ENCODE measurements at regions not wholly inside any gene's neighbourhood (a gene's known extent, or its start where the extent isn't known, plus 50 kb on each side); places are given as distances from the start of the nearest gene placed in this dataset.
"Not testable (repeated sequence)": the region's sequence is repeated elsewhere in the genome, so short reads cannot be mapped to it uniquely, and the experiment has no call there.

GRCh38 chr9:2391509-2392132, 230.0 kb upstream of the VLDLR start:
- H3K36me3 ChIP-seq (ENCODE audit: control insufficient read depth, insufficient read depth, low read length); DNase-seq; H3K9me3 ChIP-seq (ENCODE audit: control insufficient read depth, low read depth, low read length); H3K4me3 ChIP-seq (ENCODE audit: low read length); H3K4me1 ChIP-seq (ENCODE audit: control insufficient read depth, insufficient read depth, low read length); H3K27ac ChIP-seq (ENCODE audit: low read length); H3K27me3 ChIP-seq (ENCODE audit: control insufficient read depth, insufficient read depth, low read length): not testable (repeated sequence)

GRCh38 chr9:2394087-2394741, 227.4 kb upstream of the VLDLR start:
- DNase-seq; H3K27me3 ChIP-seq (ENCODE audit: control insufficient read depth, insufficient read depth, low read length); H3K4me3 ChIP-seq (ENCODE audit: low read length); H3K4me1 ChIP-seq (ENCODE audit: control insufficient read depth, insufficient read depth, low read length); H3K27ac ChIP-seq (ENCODE audit: low read length); H3K36me3 ChIP-seq (ENCODE audit: control insufficient read depth, insufficient read depth, low read length); H3K9me3 ChIP-seq (ENCODE audit: control insufficient read depth, low read depth, low read length): not testable (repeated sequence)

GRCh38 chr9:2395814-2396612, 225.6 kb upstream of the VLDLR start:
- Histone ChIP-seq H3K36me3 (ENCODE audit: control insufficient read depth, insufficient read depth, low read length) (no peaks in the 10 kb centered on the region), H3K27me3 (ENCODE audit: control insufficient read depth, insufficient read depth, low read length) (no peaks in the 10 kb centered on the region), H3K9me3 (ENCODE audit: control insufficient read depth, low read depth, low read length) (no peaks in the 10 kb centered on the region), H3K27ac (ENCODE audit: low read length) (no peak overlapping the region), H3K4me3 (ENCODE audit: low read length) (no peak overlapping the region), H3K4me1 (ENCODE audit: control insufficient read depth, insufficient read depth, low read length) (no peaks in the 10 kb centered on the region)
- DNase-seq = no peak
- WGBS (ENCODE audit: insufficient coverage, low lambda C conversion rate) = no CpG with 5 or more reads among the region's 2 CpGs

- no peaks in the 10 kb centered on the region for H3K4me1 ChIP-seq (ENCODE audit: control insufficient read depth, insufficient read depth, low read length)
- no peaks in the 10 kb centered on the region for H3K9me3 ChIP-seq (ENCODE audit: control insufficient read depth, low read depth, low read length)
- no peaks in the 10 kb centered on the region for H3K27me3 ChIP-seq (ENCODE audit: control insufficient read depth, insufficient read depth, low read length)
- no peaks in the 10 kb centered on the region for H3K36me3 ChIP-seq (ENCODE audit: control insufficient read depth, insufficient read depth, low read length)
- no CpG with 5 or more reads among the region's 1 CpG for WGBS (ENCODE audit: insufficient coverage, low lambda C conversion rate)
- no peak overlapping the region for H3K27ac ChIP-seq (ENCODE audit: low read length)
- DNase-seq = no peak
- no peak overlapping the region for H3K4me3 ChIP-seq (ENCODE audit: low read length)
These were observed 224.8 kb upstream of the VLDLR start for GRCh38 chr9:2396622-2397285.

GRCh38 chr9:2397875-2398274, 223.7 kb upstream of the VLDLR start:
- not testable (repeated sequence) for H3K27me3 ChIP-seq (ENCODE audit: control insufficient read depth, insufficient read depth, low read length); DNase-seq; H3K27ac ChIP-seq (ENCODE audit: low read length); H3K4me1 ChIP-seq (ENCODE audit: control insufficient read depth, insufficient read depth, low read length); H3K9me3 ChIP-seq (ENCODE audit: control insufficient read depth, low read depth, low read length); H3K36me3 ChIP-seq (ENCODE audit: control insufficient read depth, insufficient read depth, low read length); H3K4me3 ChIP-seq (ENCODE audit: low read length)

GRCh38 chr9:2401746-2402145, 219.8 kb upstream of the VLDLR start:
- WGBS (ENCODE audit: insufficient coverage, low lambda C conversion rate) = 78% methylated on average over 3 of the region's 3 CpGs

GRCh38 chr9:2403701-2404100, 217.9 kb upstream of the VLDLR start:
- no CpG with 5 or more reads among the region's 1 CpG for WGBS (ENCODE audit: insufficient coverage, low lambda C conversion rate)
- DNase-seq = no peak
- H3K4me1 ChIP-seq (ENCODE audit: control insufficient read depth, insufficient read depth, low read length) = no peaks in the 10 kb centered on the region
- H3K27me3 ChIP-seq (ENCODE audit: control insufficient read depth, insufficient read depth, low read length) = no peaks in the 10 kb centered on the region
- H3K9me3 ChIP-seq (ENCODE audit: control insufficient read depth, low read depth, low read length) = peaks cover 3% of the 10 kb centered on the region
- no peaks in the 10 kb centered on the region for H3K36me3 ChIP-seq (ENCODE audit: control insufficient read depth, insufficient read depth, low read length)
- no peak overlapping the region for H3K27ac ChIP-seq (ENCODE audit: low read length)
- H3K4me3 ChIP-seq (ENCODE audit: low read length) = no peak overlapping the region

More at GRCh38 chr9:2401746-2402145, 219.8 kb upstream of the VLDLR start:
- H3K4me3 ChIP-seq (ENCODE audit: low read length); H3K4me1 ChIP-seq (ENCODE audit: control insufficient read depth, insufficient read depth, low read length); H3K27me3 ChIP-seq (ENCODE audit: control insufficient read depth, insufficient read depth, low read length); H3K9me3 ChIP-seq (ENCODE audit: control insufficient read depth, low read depth, low read length); H3K27ac ChIP-seq (ENCODE audit: low read length); H3K36me3 ChIP-seq (ENCODE audit: control insufficient read depth, insufficient read depth, low read length); DNase-seq: not testable (repeated sequence)

GRCh38 chr9:2406252-2406651, 215.3 kb upstream of the VLDLR start:
- no CpG with 5 or more reads among the region's 12 CpGs for WGBS (ENCODE audit: insufficient coverage, low lambda C conversion rate)
- Histone ChIP-seq H3K4me1 (ENCODE audit: control insufficient read depth, insufficient read depth, low read length) (no peaks in the 10 kb centered on the region), H3K9me3 (ENCODE audit: control insufficient read depth, low read depth, low read length) (peaks cover 3% of the 10 kb centered on the region), H3K4me3 (ENCODE audit: low read length) (no peak overlapping the region), H3K27ac (ENCODE audit: low read length) (no peak overlapping the region), H3K36me3 (ENCODE audit: control insufficient read depth, insufficient read depth, low read length) (no peaks in the 10 kb centered on the region), H3K27me3 (ENCODE audit: control insufficient read depth, insufficient read depth, low read length) (no peaks in the 10 kb centered on the region)
- DNase-seq = no peak

GRCh38 chr9:2407450-2407849, 214.1 kb upstream of the VLDLR start:
- no peaks in the 10 kb centered on the region for H3K36me3 ChIP-seq (ENCODE audit: control insufficient read depth, insufficient read depth, low read length)
- H3K27ac ChIP-seq (ENCODE audit: low read length) = no peak overlapping the region
- WGBS (ENCODE audit: insufficient coverage, low lambda C conversion rate) = no CpG with 5 or more reads among the region's 7 CpGs
- no peaks in the 10 kb centered on the region for H3K27me3 ChIP-seq (ENCODE audit: control insufficient read depth, insufficient read depth, low read length)
- no peak overlapping the region for H3K4me3 ChIP-seq (ENCODE audit: low read length)
- H3K9me3 ChIP-seq (ENCODE audit: control insufficient read depth, low read depth, low read length) = peaks cover 3% of the 10 kb centered on the region
- no peak for DNase-seq
- H3K4me1 ChIP-seq (ENCODE audit: control insufficient read depth, insufficient read depth, low read length) = no peaks in the 10 kb centered on the region

- no peaks in the 10 kb centered on the region for H3K27me3 ChIP-seq (ENCODE audit: control insufficient read depth, insufficient read depth, low read length)
These were observed 209.9 kb upstream of the VLDLR start for GRCh38 chr9:2411459-2412215.

More at GRCh38 chr9:2411459-2412215, 209.9 kb upstream of the VLDLR start:
- WGBS (ENCODE audit: insufficient coverage, low lambda C conversion rate) = no CpG with 5 or more reads among the region's 8 CpGs
- no peak for DNase-seq
- no peaks in the 10 kb centered on the region for H3K36me3 ChIP-seq (ENCODE audit: control insufficient read depth, insufficient read depth, low read length)
- no peaks in the 10 kb centered on the region for H3K9me3 ChIP-seq (ENCODE audit: control insufficient read depth, low read depth, low read length)
- no peaks in the 10 kb centered on the region for H3K4me1 ChIP-seq (ENCODE audit: control insufficient read depth, insufficient read depth, low read length)
- no peak overlapping the region for H3K4me3 ChIP-seq (ENCODE audit: low read length)
- H3K27ac ChIP-seq (ENCODE audit: low read length) = no peak overlapping the region

Measured in large intestine (tissue), 3 donors.